HCT116 (cell line): ENCODE measurements at regions not wholly inside any gene's neighbourhood (a gene's known extent, or its start where the extent isn't known, plus 50 kb on each side); places are given as distances from the start of the nearest gene placed in this dataset.

Source experiments
- ATAC-seq: fragments of 200-7000 bp; cut with Tn5 transposase; 2 replicates; pipeline ENCODE4 v1.9.1; 2020; ENCODE audit warnings: mild to moderate bottlenecking, moderate library complexity
- BruUV-seq: library from RNA; stranded (reverse); fragments of 400-500 nt; replicated peaks from 2 replicates; lab custom pipeline; 2021; lab: Mats Ljungman, UMichigan
- CTCF ChIA-PET: fragments of 300-600 bp; sonication (Branson Sonifier 250); formaldehyde crosslinking; loops from one replicate; lab custom pipeline; 2021; ENCODE audit warnings: antibody characterized with exemption; lab: Charles Lee
- POLR2A ChIA-PET: fragments of 300-600, 350-600 bp; sonication (Branson Sonifier 250); formaldehyde crosslinking; loops from one replicate; lab custom pipeline; 2021; ENCODE audit warnings: antibody characterized with exemption; lab: Charles Lee
- RAD21 ChIA-PET, 2 experiments: fragments of 300-600 bp; sonication (Branson Sonifier 250); formaldehyde crosslinking; loops; one replicate each; lab custom pipeline; 2023; ENCODE audit warnings: low total read pairs in 2 of 2; ENCODE audit not compliant: uncharacterized antibody in 2 of 2, unreplicated experiment in 2 of 2, low non-redundant PET in 1 of 2; lab: Charles Lee
- DNase-seq: peaks from one replicate; pipeline ENCODE4 v3.0.0-alpha.2; 2010; ENCODE audit warnings: low read depth, low spot score
- H2AFZ ChIP-seq: fragments of 200-600 bp; shearing (Covaris generic), sonication (generic); 2 replicates; pipeline ENCODE4 v1.6.1; 2017; ENCODE audit warnings: low read depth, mixed run types, mixed read lengths, antibody characterized with exemption, low read length; ENCODE audit not compliant: poor library complexity, severe bottlenecking
- H3K27ac ChIP-seq: 2 replicates; pipeline ENCODE4 v1.5.1; 2012; ENCODE audit warnings: low read depth, low read length
- H3K27me3 ChIP-seq: fragments of 200-600 bp; sonication (generic); 2 replicates; pipeline ENCODE4 v1.6.1; 2016; ENCODE audit warnings: mixed run types, low read length, mixed read lengths; ENCODE audit not compliant: insufficient read depth
- H3K36me3 ChIP-seq, 2 experiments: fragments of 200-500 bp in 1 of 2; fragments of 200-600 bp in 1 of 2; sonication (Bioruptor generic) in 1 of 2; sonication (generic) in 1 of 2; 2 replicates each; pipeline versions ENCODE4 v1.5.1 to v1.6.1; 2014 to 2016; ENCODE audit warnings: low read length in 2 of 2, inconsistent platforms in 1 of 2, mixed read lengths in 1 of 2, mixed run types in 1 of 2; ENCODE audit not compliant: insufficient read depth in 2 of 2, control insufficient read depth in 1 of 2
- H3K4me1 ChIP-seq, 2 experiments: fragments of 200-600 bp in 1 of 2; sonication (generic) in 1 of 2; 2 replicates each; pipeline versions ENCODE4 v1.5.1 to v1.6.1; 2012 to 2017; ENCODE audit warnings: low read length in 2 of 2, inconsistent platforms in 1 of 2, mild to moderate bottlenecking in 1 of 2, mixed read lengths in 1 of 2, mixed run types in 1 of 2, moderate library complexity in 1 of 2; ENCODE audit not compliant: insufficient read depth in 2 of 2, control insufficient read depth in 1 of 2
- H3K4me2 ChIP-seq: fragments of 200-600 bp; sonication (generic); 2 replicates; pipeline ENCODE4 v1.6.1; 2017; ENCODE audit warnings: mixed run types, low read length, mixed read lengths
- H3K4me3 ChIP-seq, 2 experiments: fragments of 200-600 bp in 1 of 2; sonication (generic) in 1 of 2; replicated peaks in 1 of 2; 2 replicates each; pipeline ENCODE4 v1.5.1; 2011 to 2016; ENCODE audit warnings: low read length in 2 of 2, control low read depth in 1 of 2, low read depth in 1 of 2, mild to moderate bottlenecking in 1 of 2, mixed read lengths in 1 of 2, mixed run types in 1 of 2
- H3K79me2 ChIP-seq: fragments of 200-600 bp; sonication (generic); 2 replicates; pipeline ENCODE4 v1.6.1; 2017; ENCODE audit warnings: mild to moderate bottlenecking, mixed run types, low read length, moderate library complexity, mixed read lengths; ENCODE audit not compliant: insufficient read depth
- H3K9ac ChIP-seq: fragments of 200-600 bp; sonication (generic); 2 replicates; pipeline ENCODE4 v1.6.1; 2016; ENCODE audit warnings: low read length, mixed read lengths
- H3K9me2 ChIP-seq: fragments of 200-600 bp; sonication (generic), shearing (Covaris generic); 2 replicates; pipeline ENCODE4 v1.6.1; 2017; ENCODE audit warnings: mixed run types, mild to moderate bottlenecking, moderate library complexity; ENCODE audit not compliant: insufficient read depth
- H3K9me3 ChIP-seq, 2 experiments: fragments of 200-500 bp in 1 of 2; fragments of 200-600 bp in 1 of 2; sonication (Bioruptor generic) in 1 of 2; sonication (generic) in 1 of 2; 2 replicates each; pipeline ENCODE4 v1.6.1; 2014 to 2017; ENCODE audit warnings: low read length in 2 of 2, mixed read lengths in 2 of 2, inconsistent platforms in 1 of 2, low read depth in 1 of 2, mild to moderate bottlenecking in 1 of 2, mixed run types in 1 of 2, moderate library complexity in 1 of 2; ENCODE audit not compliant: control insufficient read depth in 1 of 2, insufficient read depth in 1 of 2
- H4K20me1 ChIP-seq: fragments of 200-600 bp; sonication (generic), shearing (Covaris generic); 2 replicates; pipeline ENCODE4 v1.6.1; 2017; ENCODE audit warnings: mixed run types, mild to moderate bottlenecking, moderate library complexity; ENCODE audit not compliant: insufficient read depth
- EGR1 ChIP-seq: IDR thresholded peaks from 2 replicates; pipeline ENCODE4 v1.6.1; 2012; ENCODE audit warnings: low read depth
- ELF1 ChIP-seq: IDR thresholded peaks from 2 replicates; pipeline ENCODE4 v1.6.1; 2012; ENCODE audit warnings: low read depth, borderline replicate concordance
- EZH2phosphoT487 ChIP-seq: fragments of 200-600 bp; IDR thresholded peaks from 2 replicates; pipeline ENCODE4 v1.6.1; 2018; ENCODE audit warnings: antibody characterized with exemption, borderline replicate concordance
- FOSL1 ChIP-seq: IDR thresholded peaks from 2 replicates; pipeline ENCODE4 v1.6.1; 2012; ENCODE audit warnings: low read depth
- JUND ChIP-seq: IDR thresholded peaks from 2 replicates; pipeline ENCODE4 v1.6.1; 2012
- POLR2A ChIP-seq: IDR thresholded peaks from 2 replicates; pipeline ENCODE4 v1.7.0; 2011; ENCODE audit warnings: borderline replicate concordance; ENCODE audit not compliant: insufficient read depth, insufficient read length; ENCODE audit errors: extremely low read depth
- POLR2AphosphoS5 ChIP-seq: IDR thresholded peaks from 2 replicates; pipeline ENCODE4 v1.6.1; 2011; ENCODE audit warnings: mild to moderate bottlenecking, low read depth, low read length, moderate library complexity
- RAD21 ChIP-seq: IDR thresholded peaks from 2 replicates; pipeline ENCODE4 v1.6.1; 2012; ENCODE audit warnings: low read depth, mild to moderate bottlenecking
- SRF ChIP-seq: IDR thresholded peaks from 2 replicates; pipeline ENCODE4 v1.6.1; 2012; ENCODE audit warnings: low read depth
- TCF7L2 ChIP-seq: IDR thresholded peaks from 2 replicates; pipeline ENCODE4 v1.7.0; 2011; ENCODE audit warnings: borderline replicate concordance, inconsistent platforms; ENCODE audit not compliant: insufficient read depth, insufficient read length; ENCODE audit errors: extremely low read depth
- YY1 ChIP-seq: IDR thresholded peaks from 2 replicates; pipeline ENCODE4 v1.6.1; 2011; ENCODE audit warnings: low read length, low read depth, moderate library complexity, mild to moderate bottlenecking; ENCODE audit not compliant: insufficient replicate concordance; ENCODE audit errors: extremely low read depth
- ZNF274 ChIP-seq: fragments of 200-500 bp; sonication (Bioruptor generic); IDR thresholded peaks from 2 replicates; pipeline ENCODE4 v1.6.1; 2014; ENCODE audit warnings: mild to moderate bottlenecking, low read depth, low read length, inconsistent platforms
- intact Hi-C: fragments of 100-400 bp; cut with micrococcal nuclease; formaldehyde crosslinking; loops from 2 replicates; pipeline ENCODE4 v1.10.0; 2022
- TF ChIP-seq, protein P1 (sequence below): IDR thresholded peaks from 2 replicates; pipeline ENCODE4 v1.6.1; 2011; ENCODE audit warnings: mild to moderate bottlenecking, low read length, moderate library complexity; ENCODE audit not compliant: insufficient replicate concordance; ENCODE audit errors: extremely low read depth
- TF ChIP-seq, protein P2 (sequence below): IDR thresholded peaks from 2 replicates; pipeline ENCODE4 v1.6.1; 2012

DNA sequence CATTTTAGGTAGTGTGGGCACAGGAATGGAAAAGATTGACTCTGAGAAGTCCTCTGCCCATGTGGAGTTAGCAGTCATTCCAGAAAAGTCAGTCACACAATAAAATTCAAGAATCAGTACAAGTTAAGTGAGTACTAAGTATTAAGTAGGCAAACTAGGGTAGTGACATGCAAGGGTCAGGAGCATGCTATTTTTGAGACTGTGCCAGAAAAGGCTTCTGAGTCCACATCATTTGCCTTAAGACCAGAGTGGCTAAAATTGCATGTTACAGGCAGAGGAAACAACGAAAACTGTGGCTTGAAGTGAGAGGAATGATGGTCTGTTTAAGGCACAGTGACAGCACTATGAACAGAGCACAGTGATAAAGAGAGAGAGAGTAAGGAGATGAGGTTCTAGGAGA, 108.9 kb downstream of the SLC6A15 start:
- no peaks in the 10 kb centered on the region for H3K9me3 ChIP-seq
- CTCF ChIA-PET: interaction anchor here (0.7 kb wide), 1 partner anchor 11 kb away, joined by 3 read pairs; no protein-coding TSS in a partner anchor
- intact Hi-C loops: no loop called here
- no TSS peak for BruUV-seq
- DNase-seq (no peak), ATAC-seq (no peak)
- H3K27ac ChIP-seq: no peak overlapping the region
- TF ChIP-seq EGR1 (no peak), ZNF274 (no peak)
- TF ChIP-seq, protein P1, sequence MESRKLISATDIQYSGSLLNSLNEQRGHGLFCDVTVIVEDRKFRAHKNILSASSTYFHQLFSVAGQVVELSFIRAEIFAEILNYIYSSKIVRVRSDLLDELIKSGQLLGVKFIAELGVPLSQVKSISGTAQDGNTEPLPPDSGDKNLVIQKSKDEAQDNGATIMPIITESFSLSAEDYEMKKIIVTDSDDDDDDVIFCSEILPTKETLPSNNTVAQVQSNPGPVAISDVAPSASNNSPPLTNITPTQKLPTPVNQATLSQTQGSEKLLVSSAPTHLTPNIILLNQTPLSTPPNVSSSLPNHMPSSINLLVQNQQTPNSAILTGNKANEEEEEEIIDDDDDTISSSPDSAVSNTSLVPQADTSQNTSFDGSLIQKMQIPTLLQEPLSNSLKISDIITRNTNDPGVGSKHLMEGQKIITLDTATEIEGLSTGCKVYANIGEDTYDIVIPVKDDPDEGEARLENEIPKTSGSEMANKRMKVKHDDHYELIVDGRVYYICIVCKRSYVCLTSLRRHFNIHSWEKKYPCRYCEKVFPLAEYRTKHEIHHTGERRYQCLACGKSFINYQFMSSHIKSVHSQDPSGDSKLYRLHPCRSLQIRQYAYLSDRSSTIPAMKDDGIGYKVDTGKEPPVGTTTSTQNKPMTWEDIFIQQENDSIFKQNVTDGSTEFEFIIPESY: no peak
- H3K79me2 ChIP-seq: no peaks in the 10 kb centered on the region
- no peaks in the 10 kb centered on the region for H3K9me2 ChIP-seq
- no peaks in the 10 kb centered on the region for H3K36me3 ChIP-seq
- H2AFZ ChIP-seq: no peak overlapping the region
- no peak overlapping the region for H3K4me2 ChIP-seq
- POLR2A ChIA-PET: no interaction called here
- no peak overlapping the region for H3K9ac ChIP-seq
- no peaks in the 10 kb centered on the region for H3K4me1 ChIP-seq
- H3K27me3 ChIP-seq: no peaks in the 10 kb centered on the region
- RAD21 ChIA-PET: no interaction called here
- H4K20me1 ChIP-seq: no peaks in the 10 kb centered on the region
- H3K4me3 ChIP-seq: no peak overlapping the region

DNA sequence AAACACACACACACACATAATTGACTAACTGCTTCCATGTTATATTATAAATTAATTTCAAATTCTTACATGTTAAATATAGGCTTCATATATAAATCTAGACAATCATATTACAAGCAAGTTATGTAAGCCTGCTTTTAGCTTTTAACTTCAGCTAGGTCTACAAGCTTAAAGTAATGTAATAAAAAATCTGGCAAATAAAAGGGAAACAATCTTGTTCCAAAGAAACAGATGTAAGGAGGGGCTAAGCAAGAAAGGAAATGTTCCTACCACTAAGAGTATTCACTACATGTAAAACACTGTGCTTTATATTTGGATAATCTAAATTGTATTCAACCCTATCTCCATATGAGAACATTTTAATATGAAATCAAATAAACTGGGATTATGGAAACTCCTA, 110.4 kb downstream of the SLC6A15 start:
- no peak for TF ChIP-seq EZH2phosphoT487
- no peak for TF ChIP-seq RAD21
- no peak for TF ChIP-seq YY1
- TF ChIP-seq FOSL1: no peak
- no peak for TF ChIP-seq TCF7L2
- TF ChIP-seq SRF: no peak
- TF ChIP-seq, protein P1: no peak
- TF ChIP-seq ELF1: no peak
- no peak for TF ChIP-seq JUND
- TF ChIP-seq POLR2AphosphoS5: no peak
- TF ChIP-seq POLR2A: no peak
- TF ChIP-seq, protein P2, sequence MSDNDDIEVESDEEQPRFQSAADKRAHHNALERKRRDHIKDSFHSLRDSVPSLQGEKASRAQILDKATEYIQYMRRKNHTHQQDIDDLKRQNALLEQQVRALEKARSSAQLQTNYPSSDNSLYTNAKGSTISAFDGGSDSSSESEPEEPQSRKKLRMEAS: no peak
- TF ChIP-seq EGR1: no peak
- TF ChIP-seq, all 23 proteins: peak for 0
- H3K27me3 ChIP-seq: no peaks in the 10 kb centered on the region
- H3K36me3 ChIP-seq: no peaks in the 10 kb centered on the region
- DNase-seq (no peak), ATAC-seq (no peak)
- ChIA-PET RAD21 (no interaction called here), CTCF (no interaction called here), POLR2A (no interaction called here)
- no peaks in the 10 kb centered on the region for H4K20me1 ChIP-seq
- intact Hi-C loops: no loop called here
- H2AFZ ChIP-seq: no peak overlapping the region
- no peak overlapping the region for H3K9ac ChIP-seq
- no peak overlapping the region for H3K4me3 ChIP-seq
- no peak overlapping the region for H3K4me2 ChIP-seq
- no peaks in the 10 kb centered on the region for H3K79me2 ChIP-seq
- H3K4me1 ChIP-seq: no peaks in the 10 kb centered on the region
- H3K9me2 ChIP-seq: no peaks in the 10 kb centered on the region
- no peaks in the 10 kb centered on the region for H3K9me3 ChIP-seq
- BruUV-seq: no TSS peak
- H3K27ac ChIP-seq: no peak overlapping the region
